A549 (cell line): ENCODE measurements at regions not wholly inside any gene's neighbourhood (a gene's known extent, or its start where the extent isn't known, plus 50 kb on each side); places are given as distances from the start of the nearest gene placed in this dataset.
"Not testable (repeated sequence)": the region's sequence is repeated elsewhere in the genome, so short reads cannot be mapped to it uniquely, and the experiment has no call there.

ENCODE experiments used
- ATAC-seq, 2 experiments: fragments of 200-7000 bp in 1 of 2; fragments of >200 bp in 1 of 2; cut with Nextera tagmentation in 1 of 2; cut with Tn5 transposase in 1 of 2; 3 replicates each; pipeline versions ENCODE4 v1.8.0 to v1.9.1; 2018 to 2020; ENCODE audit warnings: mild to moderate bottlenecking in 1 of 2, moderate library complexity in 1 of 2
- CTCF ChIA-PET: fragments of 300-600 bp; sonication (Branson Sonifier 250); formaldehyde crosslinking; extraction: SDS; loops from one replicate; lab custom pipeline; 2021; ENCODE audit warnings: antibody characterized with exemption, inconsistent platforms; lab: Yijun Ruan, JAX
- POLR2A ChIA-PET: fragments of 350-600 bp; formaldehyde crosslinking; extraction: SDS; loops from one replicate; lab custom pipeline; 2021; ENCODE audit warnings: antibody characterized with exemption, inconsistent platforms; lab: Yijun Ruan, JAX
- DNase-seq, 2 experiments: peaks; one replicate each; pipeline versions ENCODE4 v3.0.0 to v3.0.0-alpha.2; 2011 to 2016; ENCODE audit warnings: low read depth in 1 of 2, low spot score in 1 of 2
- FAIRE-seq: peaks from 2 replicates; lab custom pipeline; 2011; peaks lifted over from hg19 to GRCh38; lab: Jason Lieb, UNC
- H3K27ac ChIP-seq, 2 experiments: fragments of >200 bp; sonication (Bioruptor Twin); formaldehyde crosslinking; 3 replicates each; pipeline ENCODE4 v1.5.1; 2016 to 2017
- H3K4me1 ChIP-seq: fragments of >200 bp; sonication (Bioruptor Twin); formaldehyde crosslinking; 3 replicates; pipeline ENCODE4 v1.6.1; 2016
- H3K4me2 ChIP-seq: fragments of >200 bp; sonication (Bioruptor Twin); formaldehyde crosslinking; 3 replicates; pipeline ENCODE4 v1.6.1; 2016
- H3K4me3 ChIP-seq: fragments of >200 bp; sonication (Bioruptor Twin); formaldehyde crosslinking; 3 replicates; pipeline ENCODE4 v1.5.1; 2016
- H3K9me3 ChIP-seq: fragments of >200 bp; sonication (Bioruptor Twin); formaldehyde crosslinking; 3 replicates; pipeline ENCODE4 v1.6.1; 2016
- CEBPB ChIP-seq, 2 experiments: fragments of >200 bp in 1 of 2; sonication (Bioruptor Twin) in 1 of 2; formaldehyde crosslinking in 1 of 2; IDR thresholded peaks; 2 replicates each; pipeline ENCODE4 v1.6.1; 2012 to 2016
- CHD2 ChIP-seq: fragments of 150-350 bp; IDR thresholded peaks from 2 replicates; pipeline ENCODE4 v1.6.1; 2014; ENCODE audit warnings: low read length; ENCODE audit not compliant: partially characterized antibody
- EHF ChIP-seq: fragments of 250-450 bp; sonication (Bioruptor Pico); IDR thresholded peaks from 2 replicates; pipeline ENCODE4 v1.5.0; 2020; ENCODE audit warnings: mild to moderate bottlenecking
- EP300 ChIP-seq, 2 experiments: fragments of >200 bp; sonication (Bioruptor Twin); formaldehyde crosslinking; IDR thresholded peaks; 2 replicates in 1 of 2; 3 replicates in 1 of 2; pipeline ENCODE4 v1.6.1; 2016 to 2017
- FOSB ChIP-seq: fragments of 250-450 bp; sonication (Bioruptor Pico); IDR thresholded peaks from 2 replicates; pipeline ENCODE4 v1.5.0; 2020; ENCODE audit warnings: mild to moderate bottlenecking, moderate library complexity
- FOXS1 ChIP-seq: fragments of 250-450 bp; sonication (Bioruptor Pico); IDR thresholded peaks from 2 replicates; pipeline ENCODE4 v1.5.0; 2020; ENCODE audit warnings: mild to moderate bottlenecking, moderate library complexity
- GATA3 ChIP-seq: IDR thresholded peaks from 2 replicates; pipeline ENCODE4 v1.6.1; 2012; ENCODE audit warnings: borderline replicate concordance
- HOXB13 ChIP-seq: fragments of 250-450 bp; sonication (Bioruptor Pico); IDR thresholded peaks from 2 replicates; pipeline ENCODE4 v1.5.0; 2020; ENCODE audit warnings: low read depth, mild to moderate bottlenecking, moderate library complexity
- HOXB5 ChIP-seq: fragments of 250-450 bp; sonication (Bioruptor Pico); IDR thresholded peaks from 2 replicates; pipeline ENCODE4 v1.5.0; 2020; ENCODE audit warnings: mild to moderate bottlenecking, moderate library complexity
- MAFK ChIP-seq: fragments of 450-650 bp; IDR thresholded peaks from 2 replicates; pipeline ENCODE4 v1.6.1; 2014; ENCODE audit not compliant: partially characterized antibody
- NFE2L2 ChIP-seq: fragments of 150-350 bp; conservative IDR thresholded peaks from 2 replicates; pipeline ENCODE4 v1.6.1; 2014; ENCODE audit warnings: low read length
- NPAS2 ChIP-seq: fragments of 250-450 bp; sonication (Bioruptor Pico); IDR thresholded peaks from 2 replicates; pipeline ENCODE4 v1.8.0; 2022; ENCODE audit warnings: mild to moderate bottlenecking, moderate library complexity, borderline replicate concordance
- NR3C1 ChIP-seq: fragments of >200 bp; sonication (Bioruptor Twin); formaldehyde crosslinking; IDR thresholded peaks from 3 replicates; pipeline ENCODE4 v1.6.1; 2017
- POLR2AphosphoS2 ChIP-seq: conservative IDR thresholded peaks from 2 replicates; pipeline ENCODE4 v1.6.1; 2012; ENCODE audit warnings: low read length, improper control_type of control experiment, inconsistent platforms
- RARB ChIP-seq: fragments of 250-450 bp; sonication (Bioruptor Pico); IDR thresholded peaks from 2 replicates; pipeline ENCODE4 v1.8.0; 2021; ENCODE audit warnings: mild to moderate bottlenecking, moderate library complexity
- RCOR1 ChIP-seq: fragments of 150-350 bp; IDR thresholded peaks from 2 replicates; pipeline ENCODE4 v1.6.1; 2014; ENCODE audit warnings: antibody characterized with exemption, low read length, low read depth
- RNF2 ChIP-seq: fragments of 200-600 bp; sonication (generic); IDR thresholded peaks from 2 replicates; pipeline ENCODE4 v1.6.1; 2016; ENCODE audit warnings: low read depth, mild to moderate bottlenecking, antibody characterized with exemption, moderate library complexity, borderline replicate concordance
- SMC3 ChIP-seq: fragments of >200 bp; sonication (Bioruptor Twin); formaldehyde crosslinking; IDR thresholded peaks from 3 replicates; pipeline ENCODE4 v1.6.1; 2018; ENCODE audit warnings: inconsistent platforms
- SREBF2 ChIP-seq: fragments of 450-650 bp; IDR thresholded peaks from 2 replicates; pipeline ENCODE4 v1.6.1; 2014; ENCODE audit warnings: mild to moderate bottlenecking, moderate library complexity
- ZFP36 ChIP-seq: fragments of 450-650 bp; IDR thresholded peaks from 2 replicates; pipeline ENCODE4 v1.6.1; 2014; ENCODE audit warnings: borderline replicate concordance; ENCODE audit not compliant: partially characterized antibody
- ZNF302 ChIP-seq: fragments of 250-450 bp; sonication (Bioruptor Pico); IDR thresholded peaks from 2 replicates; pipeline ENCODE4 v1.9.0; 2021; ENCODE audit warnings: inconsistent platforms, mild to moderate bottlenecking, moderate library complexity
- WGBS: methylation state at CpG from one replicate; pipeline ENCODE4 v1.1.6; 2017; ENCODE audit errors: missing lambda C conversion rate; 5-methylcytosine and 5-hydroxymethylcytosine counted together
- TF ChIP-seq, protein P1 (sequence below): fragments of >200 bp; sonication (Bioruptor Twin); formaldehyde crosslinking; IDR thresholded peaks from 2 replicates; pipeline ENCODE4 v1.6.1; 2016
- TF ChIP-seq, protein P2 (sequence below): IDR thresholded peaks from 2 replicates; pipeline ENCODE4 v1.6.1; 2012
- TF ChIP-seq, protein P3 (sequence below): IDR thresholded peaks from 2 replicates; pipeline ENCODE4 v1.6.1; 2012
- TF ChIP-seq, protein P4 (sequence below): fragments of 250-450 bp; sonication (Bioruptor Pico); IDR thresholded peaks from 2 replicates; pipeline ENCODE4 v1.5.0; 2020; ENCODE audit warnings: low read depth, mild to moderate bottlenecking, moderate library complexity
- TF ChIP-seq, protein P5 (sequence below): fragments of 450-650 bp; IDR thresholded peaks from 2 replicates; pipeline ENCODE4 v1.6.1; 2014; ENCODE audit warnings: antibody characterized with exemption

DNA sequence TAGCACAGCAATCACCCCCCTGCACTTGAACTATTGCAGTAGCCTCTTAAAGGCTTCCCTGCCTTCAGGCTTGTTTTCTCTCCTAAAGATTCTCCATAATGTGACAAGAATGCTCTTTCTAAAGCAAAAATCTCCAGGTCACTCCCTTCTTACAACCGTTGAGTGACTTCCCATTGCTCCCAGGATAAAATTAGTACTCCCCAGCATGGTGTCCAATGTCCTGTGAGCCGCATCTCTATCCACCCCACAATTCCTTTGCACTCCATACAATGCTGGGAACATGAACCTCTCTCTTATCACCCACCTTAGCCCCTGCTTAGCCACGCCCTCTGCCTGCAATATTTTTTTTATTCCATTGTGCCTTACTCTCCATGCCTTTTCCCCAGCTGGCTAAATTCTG lies 85.7 kb upstream of the SHISA3 start:
- TF ChIP-seq RARB (CRISPR knock-in tag) (no peak), EHF (CRISPR knock-in tag) (no peak), HOXB5 (CRISPR knock-in tag) (no peak), ZFP36 (no peak), SREBF2 (no peak), FOSB (CRISPR knock-in tag) (no peak), CEBPB (IDR thresholded peaks at IDR 0.05) (no peak), ZNF302 (CRISPR knock-in tag) (no peak), NPAS2 (CRISPR knock-in tag) (no peak), HOXB13 (CRISPR knock-in tag) (no peak), POLR2AphosphoS2 (no peak), CHD2 (no peak), RNF2 (no peak)
- TF ChIP-seq, protein P1, sequence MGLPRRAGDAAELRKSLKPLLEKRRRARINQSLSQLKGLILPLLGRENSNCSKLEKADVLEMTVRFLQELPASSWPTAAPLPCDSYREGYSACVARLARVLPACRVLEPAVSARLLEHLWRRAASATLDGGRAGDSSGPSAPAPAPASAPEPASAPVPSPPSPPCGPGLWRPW, result no peak
- TF ChIP-seq, protein P2, sequence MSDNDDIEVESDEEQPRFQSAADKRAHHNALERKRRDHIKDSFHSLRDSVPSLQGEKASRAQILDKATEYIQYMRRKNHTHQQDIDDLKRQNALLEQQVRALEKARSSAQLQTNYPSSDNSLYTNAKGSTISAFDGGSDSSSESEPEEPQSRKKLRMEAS, result no peak
- TF ChIP-seq, protein P3, sequence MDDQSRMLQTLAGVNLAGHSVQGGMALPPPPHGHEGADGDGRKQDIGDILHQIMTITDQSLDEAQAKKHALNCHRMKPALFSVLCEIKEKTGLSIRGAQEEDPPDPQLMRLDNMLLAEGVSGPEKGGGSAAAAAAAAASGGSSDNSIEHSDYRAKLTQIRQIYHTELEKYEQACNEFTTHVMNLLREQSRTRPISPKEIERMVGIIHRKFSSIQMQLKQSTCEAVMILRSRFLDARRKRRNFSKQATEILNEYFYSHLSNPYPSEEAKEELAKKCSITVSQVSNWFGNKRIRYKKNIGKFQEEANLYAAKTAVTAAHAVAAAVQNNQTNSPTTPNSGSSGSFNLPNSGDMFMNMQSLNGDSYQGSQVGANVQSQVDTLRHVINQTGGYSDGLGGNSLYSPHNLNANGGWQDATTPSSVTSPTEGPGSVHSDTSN, result no peak
- TF ChIP-seq, protein P4, sequence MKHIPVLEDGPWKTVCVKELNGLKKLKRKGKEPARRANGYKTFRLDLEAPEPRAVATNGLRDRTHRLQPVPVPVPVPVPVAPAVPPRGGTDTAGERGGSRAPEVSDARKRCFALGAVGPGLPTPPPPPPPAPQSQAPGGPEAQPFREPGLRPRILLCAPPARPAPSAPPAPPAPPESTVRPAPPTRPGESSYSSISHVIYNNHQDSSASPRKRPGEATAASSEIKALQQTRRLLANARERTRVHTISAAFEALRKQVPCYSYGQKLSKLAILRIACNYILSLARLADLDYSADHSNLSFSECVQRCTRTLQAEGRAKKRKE, result no peak
- ATAC-seq, result no peak
- no peak for FAIRE-seq

DNA sequence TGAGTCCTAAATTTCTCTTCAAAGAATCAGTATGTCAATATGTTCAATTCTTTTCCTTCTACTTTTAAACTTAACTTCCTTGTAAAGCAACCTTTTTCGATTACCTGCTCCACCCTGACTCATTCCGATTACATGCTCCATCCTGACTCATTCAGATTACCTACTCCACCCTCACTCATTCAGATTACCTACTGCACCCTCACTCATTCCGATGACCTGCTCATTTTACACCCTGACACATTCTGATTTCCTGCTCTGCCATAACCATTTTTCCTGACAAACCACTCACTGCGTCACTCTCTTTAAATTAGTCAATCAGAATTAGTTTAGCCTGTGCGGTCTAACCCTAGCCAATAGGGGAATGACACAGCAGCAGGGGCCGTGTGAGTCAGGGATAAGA lies 83.9 kb upstream of the SHISA3 start:
- DNase-seq, ATAC-seq: not testable (repeated sequence)

More for the DNA sequence above, 85.7 kb upstream of the SHISA3 start:
- ChIA-PET CTCF (no interaction called here), POLR2A (no interaction called here)
- 12% methylated on average over 3 of the region's 3 CpGs for WGBS
- H3K4me2 ChIP-seq, result no peak overlapping the region
- H3K4me1 ChIP-seq, result no peaks in the 10 kb centered on the region
- no peak for DNase-seq
- no peak overlapping the region for H3K4me3 ChIP-seq
- no peak overlapping the region for H3K27ac ChIP-seq
- no peaks in the 10 kb centered on the region for H3K9me3 ChIP-seq

DNA sequence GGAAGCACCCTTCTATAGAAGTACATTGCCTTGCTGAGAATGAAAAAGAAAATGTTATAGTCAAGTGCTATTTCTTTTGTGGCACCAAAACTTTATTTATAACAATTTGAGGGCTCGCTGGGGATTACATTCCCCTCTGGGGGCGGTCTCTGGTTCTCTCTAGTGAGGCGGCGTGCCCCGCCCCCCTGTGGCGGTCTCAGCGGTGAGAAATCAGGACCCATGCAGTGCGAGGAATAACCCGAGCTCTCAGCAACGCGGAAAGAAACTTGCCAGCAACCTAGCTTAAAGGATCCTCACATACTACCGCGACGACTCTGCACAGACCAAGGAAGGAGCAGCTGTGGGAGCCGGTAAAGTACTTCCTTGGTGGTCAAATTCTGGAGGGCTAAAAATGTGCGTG lies 83.4 kb upstream of the SHISA3 start:
- WGBS, result 72% methylated on average over 10 of the region's 16 CpGs
- no peak for FAIRE-seq
- CTCF ChIA-PET, result no interaction called here

More for the DNA sequence above, 83.9 kb upstream of the SHISA3 start:
- POLR2A ChIA-PET, CTCF ChIA-PET, FAIRE-seq, H3K4me2 ChIP-seq, H3K9me3 ChIP-seq, H3K4me1 ChIP-seq, H3K27ac ChIP-seq, H3K4me3 ChIP-seq: not testable (repeated sequence)
- 21% methylated on average over 6 of the region's 6 CpGs for WGBS

More for the DNA sequence above, 83.4 kb upstream of the SHISA3 start:
- no peaks in the 10 kb centered on the region for H3K9me3 ChIP-seq
- DNase-seq, result no peak
- no peaks in the 10 kb centered on the region for H3K4me1 ChIP-seq
- H3K4me2 ChIP-seq, result no peak overlapping the region
- no peak for TF ChIP-seq EP300 (IDR thresholded peaks at IDR 0.05)
- no peak for TF ChIP-seq RCOR1
- no peak for TF ChIP-seq MAFK
- TF ChIP-seq, protein P2, result no peak
- TF ChIP-seq NFE2L2, result no peak
- TF ChIP-seq FOXS1 (CRISPR knock-in tag), result no peak
- TF ChIP-seq NR3C1, result no peak
- TF ChIP-seq, protein P1, result no peak
- TF ChIP-seq CHD2, result no peak
- TF ChIP-seq NPAS2 (CRISPR knock-in tag), result no peak
- no peak for TF ChIP-seq CEBPB (IDR thresholded peaks at IDR 0.05)
- TF ChIP-seq SMC3, result no peak
- TF ChIP-seq, protein P5, sequence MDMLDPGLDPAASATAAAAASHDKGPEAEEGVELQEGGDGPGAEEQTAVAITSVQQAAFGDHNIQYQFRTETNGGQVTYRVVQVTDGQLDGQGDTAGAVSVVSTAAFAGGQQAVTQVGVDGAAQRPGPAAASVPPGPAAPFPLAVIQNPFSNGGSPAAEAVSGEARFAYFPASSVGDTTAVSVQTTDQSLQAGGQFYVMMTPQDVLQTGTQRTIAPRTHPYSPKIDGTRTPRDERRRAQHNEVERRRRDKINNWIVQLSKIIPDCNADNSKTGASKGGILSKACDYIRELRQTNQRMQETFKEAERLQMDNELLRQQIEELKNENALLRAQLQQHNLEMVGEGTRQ, result no peak
- no peak for TF ChIP-seq GATA3
- H3K4me3 ChIP-seq, result no peak overlapping the region
- no peak for ATAC-seq
- no peak overlapping the region for H3K27ac ChIP-seq
- POLR2A ChIA-PET, result no interaction called here
